ENCODE measurements at regions not wholly inside any gene's neighbourhood (a gene's known extent, or its start where the extent isn't known, plus 50 kb on each side); places are given as distances from the start of the nearest gene placed in this dataset.

- no peak for DNase-seq
Measured at GRCh38 chr6:164547076-164547475, 762.3 kb downstream of the C6orf118 start.

GRCh38 chr6:164546263-164546662 lies 763.1 kb downstream of the C6orf118 start:
- DNase-seq, result no peak

- DNase-seq, result no peak
Measured at GRCh38 chr6:164534070-164534766, 775.2 kb downstream of the C6orf118 start.

GRCh38 chr6:164533045-164533362 lies 776.4 kb downstream of the C6orf118 start:
- DNase-seq, result no peak

- DNase-seq, result no peak
Measured at GRCh38 chr6:164532198-164533044, 777.0 kb downstream of the C6orf118 start.

- no peak for DNase-seq
Measured at GRCh38 chr6:164531736-164532135, 777.7 kb downstream of the C6orf118 start.

GRCh38 chr6:164528539-164528938 lies 780.9 kb downstream of the C6orf118 start:
- DNase-seq, result no peak

GRCh38 chr6:164523087-164523654 lies 786.2 kb downstream of the C6orf118 start:
- DNase-seq, result no peak

GRCh38 chr6:164520916-164521315 lies 788.5 kb downstream of the C6orf118 start:
- DNase-seq, result no peak

- no peak for DNase-seq
Measured at GRCh38 chr6:164507206-164507940, 802.0 kb downstream of the C6orf118 start.

- DNase-seq, result no peak
Measured at GRCh38 chr6:164505425-164505824, 804.0 kb downstream of the C6orf118 start.

- DNase-seq, result no peak
Measured at GRCh38 chr6:164502833-164503232, 806.6 kb downstream of the C6orf118 start.

GRCh38 chr6:164495882-164496495 lies 813.4 kb downstream of the C6orf118 start:
- DNase-seq, result no peak

- DNase-seq, result no peak
Measured at GRCh38 chr6:164478426-164478825, 831.0 kb downstream of the C6orf118 start.

- DNase-seq, result no peak
Measured at GRCh38 chr6:164477790-164478189, 831.6 kb downstream of the C6orf118 start.

- DNase-seq, result no peak
Measured at GRCh38 chr6:164477101-164477500, 832.3 kb downstream of the C6orf118 start.

GRCh38 chr6:164469276-164469949 lies 840.0 kb downstream of the C6orf118 start:
- DNase-seq, result no peak

GRCh38 chr6:164455835-164456234 lies 853.6 kb downstream of the C6orf118 start:
- DNase-seq, result no peak

GRCh38 chr6:164453835-164454234 lies 855.6 kb downstream of the C6orf118 start:
- no peak for DNase-seq

- no peak for DNase-seq
Measured at GRCh38 chr6:164442572-164442971, 866.8 kb downstream of the C6orf118 start.

- DNase-seq, result no peak
Measured at GRCh38 chr6:164439331-164439730, 870.1 kb downstream of the C6orf118 start.

- DNase-seq, result no peak
Measured at GRCh38 chr6:164436976-164437375, 872.4 kb downstream of the C6orf118 start.

Data from activated naive CD4-positive, alpha-beta T cell treated with Interleukin-2 at 50 U/mL for 16 hours (primary cell).